Activated CD4-positive, alpha-beta memory T cell treated with anti-CD3 and anti-CD28 coated beads, Interleukin-2, amount 10 ng/mL, durations not matched to agents 7 days and 5 days (primary cell): ENCODE measurements at regions not wholly inside any gene's neighbourhood (a gene's known extent, or its start where the extent isn't known, plus 50 kb on each side); places are given as distances from the start of the nearest gene placed in this dataset.

Experiments used
- CTCF ChIA-PET: fragments of 350-600 bp; sonication (Branson Sonifier 250); formaldehyde crosslinking; loops from one replicate; lab custom pipeline; 2021; ENCODE audit warnings: antibody characterized with exemption, inconsistent platforms; lab: Charles Lee
- POLR2A ChIA-PET: fragments of 350-600 bp; sonication (Branson Sonifier 250); formaldehyde crosslinking; loops from one replicate; lab custom pipeline; 2021; ENCODE audit warnings: antibody characterized with exemption; lab: Charles Lee
- DNase-seq: peaks from one replicate; pipeline ENCODE4 v3.0.0-alpha.2; 2020
- H3K27ac Mint-ChIP-seq: one replicate; pipeline ENCODE4 v1.8.0; 2021; ENCODE audit warnings: mild to moderate bottlenecking, mixed read lengths
- H3K27me3 Mint-ChIP-seq: one replicate; pipeline ENCODE4 v1.8.0; 2021; ENCODE audit warnings: mixed read lengths
- H3K36me3 Mint-ChIP-seq: one replicate; pipeline ENCODE4 v1.8.0; 2021; ENCODE audit warnings: low read depth, mixed read lengths
- H3K4me1 Mint-ChIP-seq: one replicate; pipeline ENCODE4 v1.8.0; 2021; ENCODE audit warnings: mixed read lengths
- H3K4me3 Mint-ChIP-seq: one replicate; pipeline ENCODE4 v1.8.0; 2021; ENCODE audit warnings: mild to moderate bottlenecking, mixed read lengths
- H3K9me3 Mint-ChIP-seq: one replicate; pipeline ENCODE4 v1.8.0; 2021; ENCODE audit warnings: mixed read lengths

DNA sequence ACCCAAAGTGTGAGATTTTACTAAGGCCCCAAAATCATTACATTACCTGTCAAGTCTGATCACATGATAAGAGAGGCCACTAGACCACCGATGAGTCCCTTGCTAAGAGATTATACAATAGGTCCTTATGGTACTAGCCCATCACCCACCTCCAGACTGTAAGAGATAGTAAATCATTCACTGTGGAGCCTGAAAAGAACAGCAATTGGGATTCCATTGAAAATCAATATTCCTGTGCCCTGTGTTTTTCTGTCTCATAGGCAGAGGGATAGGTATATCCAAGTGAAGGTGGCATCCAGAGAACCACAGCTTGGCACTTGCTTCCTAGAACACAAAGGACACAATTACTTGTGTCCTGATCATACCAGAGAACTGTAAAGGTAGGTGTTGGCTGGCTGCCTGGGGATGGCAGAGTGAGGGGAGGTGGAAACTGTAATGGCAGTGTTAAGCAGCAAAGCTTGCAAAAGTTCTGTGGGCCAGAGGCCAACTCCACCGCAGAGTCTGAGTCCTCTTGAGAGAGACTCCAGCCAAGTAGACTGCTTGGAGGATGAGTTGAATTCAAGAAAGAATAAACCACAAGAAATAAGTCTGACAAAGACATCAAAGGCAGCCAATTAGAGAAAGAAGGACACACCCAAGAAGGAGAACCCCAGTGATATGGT, 102.0 kb upstream of the PIEZO2 start:
- Mint-ChIP-seq H3K27ac (no peak overlapping the region), H3K36me3 (no peaks in the 10 kb centered on the region), H3K4me1 (no peaks in the 10 kb centered on the region), H3K9me3 (peaks cover 2% of the 10 kb centered on the region), H3K27me3 (no peaks in the 10 kb centered on the region), H3K4me3 (no peak overlapping the region)
- CTCF ChIA-PET = no interaction called here
- DNase-seq = no peak
- POLR2A ChIA-PET = no interaction called here

DNA sequence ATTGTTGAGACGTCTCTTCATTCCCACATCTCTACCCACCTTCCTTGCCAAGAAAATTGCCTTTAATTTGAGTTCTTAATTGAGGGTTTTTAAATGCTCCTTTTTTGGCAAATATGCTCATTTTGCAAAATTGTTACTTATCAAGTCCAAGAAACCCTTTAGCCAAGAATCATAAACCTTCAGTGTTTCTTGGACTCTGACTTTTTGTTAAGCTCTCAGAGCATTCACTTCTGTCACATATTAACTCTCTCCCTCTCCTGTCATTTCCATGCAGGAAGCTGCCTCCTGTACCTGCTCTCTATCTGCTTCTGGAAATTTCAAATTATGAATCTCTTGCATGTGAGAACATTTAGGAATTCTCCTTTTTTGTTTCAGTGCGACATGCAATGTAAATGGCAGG, 100.0 kb upstream of the PIEZO2 start:
- Mint-ChIP-seq H3K27me3 (no peaks in the 10 kb centered on the region), H3K4me3 (no peak overlapping the region), H3K4me1 (no peaks in the 10 kb centered on the region), H3K36me3 (no peaks in the 10 kb centered on the region), H3K9me3 (peaks cover 2% of the 10 kb centered on the region), H3K27ac (no peak overlapping the region)
- ChIA-PET CTCF (no interaction called here), POLR2A (no interaction called here)
- no peak for DNase-seq

DNA sequence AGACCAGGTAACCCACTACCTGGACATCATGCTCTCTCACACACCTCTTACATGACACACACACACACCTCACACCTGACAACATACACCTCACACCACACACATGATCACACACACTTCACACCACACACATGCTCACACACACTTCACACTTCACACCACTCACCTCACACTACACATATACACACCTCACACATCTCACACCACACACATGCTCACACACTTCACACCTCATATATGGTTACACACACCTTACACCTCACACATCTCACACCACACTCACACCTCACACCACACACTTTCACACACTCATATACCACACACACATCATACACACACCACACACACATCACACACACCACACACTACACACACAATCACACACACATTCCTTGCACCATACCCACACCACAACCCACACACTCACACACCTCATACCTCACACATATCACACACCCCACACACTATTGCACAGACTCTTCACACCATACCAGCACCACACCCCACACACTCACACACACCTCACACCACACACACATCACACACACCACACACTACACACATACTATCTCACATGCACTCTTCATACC, 98.1 kb upstream of the PIEZO2 start:
- POLR2A ChIA-PET = no interaction called here

DNA sequence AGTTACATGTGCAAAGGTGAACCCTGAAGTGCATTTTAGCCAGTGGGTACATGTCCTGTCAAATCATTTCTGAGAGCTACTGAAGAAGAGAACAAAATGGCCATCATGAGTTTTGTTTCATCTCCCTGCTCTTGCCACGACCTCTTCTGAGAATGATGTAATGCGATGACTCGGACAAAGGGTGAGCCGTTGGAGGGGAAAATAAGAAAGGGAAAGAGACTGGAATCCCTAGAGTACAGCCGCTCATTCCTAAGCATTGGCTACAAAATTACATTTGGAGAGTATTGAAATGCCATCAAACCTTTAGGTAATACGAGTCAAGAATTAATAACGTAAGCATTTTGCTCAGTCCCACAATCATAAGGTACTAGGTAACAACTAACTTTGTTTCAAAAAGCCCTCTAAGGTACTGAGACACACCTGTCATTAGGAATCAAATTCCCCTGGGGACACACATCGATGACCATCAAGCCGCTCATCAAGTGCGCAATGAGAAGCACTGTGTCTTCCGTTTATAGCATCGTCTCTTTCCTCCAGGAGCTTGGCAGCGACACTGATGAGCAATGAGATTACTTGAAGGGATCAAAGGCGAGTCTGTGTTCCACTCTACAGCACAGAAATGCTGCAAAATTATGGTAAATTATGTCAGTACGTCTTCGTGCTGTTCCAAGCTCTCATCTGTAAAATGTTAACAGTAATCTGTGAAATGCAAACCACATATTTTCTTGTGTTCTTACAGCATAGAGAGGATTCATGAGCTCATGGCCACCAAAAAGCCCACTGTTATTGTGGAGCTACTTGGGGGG, 97.3 kb upstream of the PIEZO2 start:
- Mint-ChIP-seq H3K4me1 (no peaks in the 10 kb centered on the region), H3K27me3 (no peaks in the 10 kb centered on the region), H3K36me3 (no peaks in the 10 kb centered on the region), H3K4me3 (no peak overlapping the region), H3K9me3 (peaks cover 2% of the 10 kb centered on the region), H3K27ac (no peak overlapping the region)
- ChIA-PET POLR2A (no interaction called here), CTCF (no interaction called here)
- DNase-seq = no peak

More for the DNA sequence above, 98.1 kb upstream of the PIEZO2 start:
- no peak for DNase-seq
- no peaks in the 10 kb centered on the region for H3K4me1 Mint-ChIP-seq
- H3K9me3 Mint-ChIP-seq = peaks cover 2% of the 10 kb centered on the region
- no peaks in the 10 kb centered on the region for H3K36me3 Mint-ChIP-seq
- CTCF ChIA-PET = no interaction called here
- no peak overlapping the region for H3K27ac Mint-ChIP-seq
- no peaks in the 10 kb centered on the region for H3K27me3 Mint-ChIP-seq
- H3K4me3 Mint-ChIP-seq = no peak overlapping the region

DNA sequence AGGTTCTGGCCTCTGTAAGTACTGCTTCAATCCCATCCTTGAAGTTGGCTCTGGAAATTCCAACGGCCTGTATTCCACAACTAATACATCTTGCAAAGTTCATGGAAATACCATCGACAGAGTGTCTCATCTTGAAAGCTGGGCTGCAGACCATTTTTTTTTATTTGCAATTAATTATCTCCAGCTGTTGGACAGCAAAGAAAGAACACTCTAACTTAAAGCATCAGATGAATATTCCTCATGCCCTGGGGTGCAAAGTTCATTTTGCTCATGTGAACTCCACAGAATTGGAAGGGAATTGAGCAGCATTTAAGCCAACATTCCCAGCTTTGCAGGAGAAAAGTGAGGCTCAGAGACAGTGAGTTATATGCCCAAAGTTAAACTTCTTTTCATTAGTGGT, 96.5 kb upstream of the PIEZO2 start:
- peaks cover 2% of the 10 kb centered on the region for H3K9me3 Mint-ChIP-seq

DNA sequence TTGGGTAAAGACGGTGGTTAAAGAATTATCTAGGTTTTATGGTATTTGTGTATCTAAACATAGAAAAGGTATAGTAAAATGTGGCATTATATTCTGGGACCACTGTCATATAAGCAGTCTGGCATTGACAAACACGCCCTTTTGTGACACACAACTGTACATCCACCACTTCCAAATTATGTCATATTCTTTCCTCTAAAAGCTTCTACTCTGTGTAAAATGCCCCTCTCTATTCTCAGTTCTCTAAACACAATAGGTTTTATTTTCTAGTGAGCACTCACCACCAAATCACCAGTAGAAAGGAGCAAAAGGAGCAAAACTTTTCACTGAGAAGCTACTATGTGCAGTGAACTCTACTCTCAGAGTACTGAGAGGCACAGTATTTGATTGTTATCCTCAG, 88.1 kb upstream of the PIEZO2 start:
- no peak for DNase-seq
- ChIA-PET CTCF (no interaction called here), POLR2A (no interaction called here)
- Mint-ChIP-seq H3K27me3 (no peaks in the 10 kb centered on the region), H3K4me1 (no peaks in the 10 kb centered on the region), H3K27ac (no peak overlapping the region), H3K4me3 (no peak overlapping the region), H3K36me3 (no peaks in the 10 kb centered on the region), H3K9me3 (no peaks in the 10 kb centered on the region)

More for the DNA sequence above, 96.5 kb upstream of the PIEZO2 start:
- POLR2A ChIA-PET = no interaction called here
- CTCF ChIA-PET = no interaction called here
- H3K27ac Mint-ChIP-seq = no peak overlapping the region
- no peak for DNase-seq
- no peaks in the 10 kb centered on the region for H3K4me1 Mint-ChIP-seq
- no peaks in the 10 kb centered on the region for H3K36me3 Mint-ChIP-seq
- H3K27me3 Mint-ChIP-seq = no peaks in the 10 kb centered on the region
- no peak overlapping the region for H3K4me3 Mint-ChIP-seq

DNA sequence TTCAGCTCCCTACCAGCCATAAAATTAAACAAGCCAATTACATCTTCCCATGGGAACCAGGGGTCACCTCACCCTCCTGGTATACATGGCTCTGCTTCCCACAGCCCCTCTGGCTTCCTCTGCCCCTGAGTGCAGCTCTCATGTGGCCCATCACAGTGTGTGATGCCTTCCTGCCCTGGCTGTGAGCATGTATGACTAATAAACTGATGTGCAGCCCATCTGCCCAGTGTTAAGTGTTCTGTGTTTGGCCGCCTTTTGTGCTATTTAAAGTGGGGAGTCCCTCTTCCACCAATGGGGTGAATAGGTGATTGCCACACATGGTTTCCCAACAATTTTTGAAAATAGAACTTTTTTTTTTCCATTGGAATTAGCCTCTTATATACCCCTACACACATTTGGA, 87.7 kb upstream of the PIEZO2 start:
- Mint-ChIP-seq H3K27ac (no peak overlapping the region), H3K4me3 (no peak overlapping the region), H3K4me1 (no peaks in the 10 kb centered on the region), H3K9me3 (no peaks in the 10 kb centered on the region), H3K36me3 (no peaks in the 10 kb centered on the region), H3K27me3 (no peaks in the 10 kb centered on the region)
- no peak for DNase-seq
- ChIA-PET CTCF (no interaction called here), POLR2A (no interaction called here)

DNA sequence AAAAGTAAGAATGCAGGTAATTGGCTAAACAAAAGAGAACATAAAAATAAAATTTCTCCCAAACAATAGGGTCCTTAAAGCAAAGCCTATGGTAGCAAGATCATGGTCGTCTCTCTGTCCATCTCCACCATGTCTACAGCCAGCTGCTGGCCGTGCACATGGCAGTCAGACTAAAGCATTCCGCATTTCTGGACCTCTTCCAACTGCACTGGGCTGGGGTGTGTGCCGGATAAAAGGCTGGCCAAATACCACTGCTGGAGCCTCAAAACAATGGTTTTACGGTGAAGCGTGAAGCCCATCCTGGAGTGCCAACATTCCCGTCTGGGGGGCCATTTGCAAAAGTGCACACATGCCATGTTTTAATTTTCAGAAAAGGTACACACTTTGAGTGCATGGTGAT, 74.8 kb upstream of the PIEZO2 start:
- ChIA-PET CTCF (no interaction called here), POLR2A (no interaction called here)
- no peak for DNase-seq
- Mint-ChIP-seq H3K27me3 (no peaks in the 10 kb centered on the region), H3K4me3 (no peak overlapping the region), H3K4me1 (no peaks in the 10 kb centered on the region), H3K9me3 (peaks cover 3% of the 10 kb centered on the region), H3K36me3 (no peaks in the 10 kb centered on the region), H3K27ac (no peak overlapping the region)

DNA sequence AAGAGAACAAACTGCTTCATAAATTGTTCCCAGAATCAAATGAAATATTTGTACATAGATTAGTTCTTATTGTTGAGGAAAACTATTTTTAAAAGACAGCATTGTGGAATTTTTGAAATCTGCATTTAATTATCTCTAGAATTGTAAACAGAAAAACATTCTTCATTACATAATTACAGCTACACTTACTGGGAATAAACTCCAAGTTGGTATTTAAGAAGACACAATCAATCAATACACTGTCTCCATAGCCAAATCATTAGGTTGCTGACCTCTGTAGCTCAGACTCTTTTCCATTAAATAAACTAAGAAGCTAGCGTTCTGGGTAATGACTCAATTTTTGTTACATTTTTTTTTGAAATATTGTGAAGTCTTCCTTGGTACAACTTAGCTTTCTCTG, 70.2 kb upstream of the PIEZO2 start:
- Mint-ChIP-seq H3K4me3 (no peak overlapping the region), H3K36me3 (no peaks in the 10 kb centered on the region), H3K9me3 (no peaks in the 10 kb centered on the region), H3K4me1 (no peaks in the 10 kb centered on the region), H3K27ac (no peak overlapping the region), H3K27me3 (peaks cover 2% of the 10 kb centered on the region)
- CTCF ChIA-PET = no interaction called here
- DNase-seq = no peak
- POLR2A ChIA-PET = no interaction called here

DNA sequence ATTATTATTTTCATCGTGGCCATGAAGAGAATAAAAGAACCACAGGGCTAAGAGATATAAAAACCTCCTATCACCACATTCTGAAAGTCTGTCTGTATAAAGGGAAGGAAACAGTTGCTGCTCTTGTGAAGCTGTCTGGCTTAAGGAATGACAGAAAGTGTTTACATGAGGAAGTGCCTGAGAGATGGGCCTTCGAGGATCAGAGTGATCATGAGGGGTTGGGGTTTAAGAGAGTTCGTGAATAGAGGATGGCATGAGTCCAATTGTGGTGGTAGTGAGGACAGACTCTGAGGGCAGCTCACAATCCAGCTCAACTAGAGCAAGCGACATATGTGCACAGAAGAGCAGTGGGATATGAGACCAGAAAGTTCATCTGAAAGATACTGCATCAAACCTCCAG, 65.8 kb upstream of the PIEZO2 start:
- Mint-ChIP-seq H3K36me3 (no peaks in the 10 kb centered on the region), H3K4me3 (no peak overlapping the region), H3K27me3 (peaks cover 2% of the 10 kb centered on the region), H3K27ac (no peak overlapping the region), H3K4me1 (no peaks in the 10 kb centered on the region), H3K9me3 (no peaks in the 10 kb centered on the region)
- DNase-seq = no peak
- ChIA-PET POLR2A (no interaction called here), CTCF (no interaction called here)

DNA sequence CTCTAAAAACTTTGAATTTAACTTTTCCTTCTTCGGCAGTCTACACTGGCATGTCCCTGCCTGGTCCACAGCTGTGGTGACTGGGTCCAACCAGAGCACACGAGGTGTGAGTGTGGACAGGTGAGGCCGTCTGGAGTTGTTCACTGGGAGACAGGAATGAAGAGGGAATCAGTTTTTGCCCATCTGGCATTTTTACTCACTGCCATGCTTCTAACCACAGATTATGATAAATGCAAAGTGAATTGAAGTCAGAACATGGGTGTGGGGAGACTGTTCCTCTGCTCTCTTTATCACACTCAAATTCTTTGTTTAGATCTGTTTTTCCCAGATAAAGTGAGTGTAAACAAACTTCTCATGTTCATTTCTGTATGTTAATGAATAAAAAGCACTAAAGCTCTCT, 54.7 kb upstream of the PIEZO2 start:
- H3K9me3 Mint-ChIP-seq = no peaks in the 10 kb centered on the region
- no peak overlapping the region for H3K27ac Mint-ChIP-seq
- no peak for DNase-seq
- H3K27me3 Mint-ChIP-seq = no peaks in the 10 kb centered on the region
- ChIA-PET CTCF (no interaction called here), POLR2A (no interaction called here)
- no peaks in the 10 kb centered on the region for H3K36me3 Mint-ChIP-seq
- no peaks in the 10 kb centered on the region for H3K4me1 Mint-ChIP-seq
- no peak overlapping the region for H3K4me3 Mint-ChIP-seq

DNA sequence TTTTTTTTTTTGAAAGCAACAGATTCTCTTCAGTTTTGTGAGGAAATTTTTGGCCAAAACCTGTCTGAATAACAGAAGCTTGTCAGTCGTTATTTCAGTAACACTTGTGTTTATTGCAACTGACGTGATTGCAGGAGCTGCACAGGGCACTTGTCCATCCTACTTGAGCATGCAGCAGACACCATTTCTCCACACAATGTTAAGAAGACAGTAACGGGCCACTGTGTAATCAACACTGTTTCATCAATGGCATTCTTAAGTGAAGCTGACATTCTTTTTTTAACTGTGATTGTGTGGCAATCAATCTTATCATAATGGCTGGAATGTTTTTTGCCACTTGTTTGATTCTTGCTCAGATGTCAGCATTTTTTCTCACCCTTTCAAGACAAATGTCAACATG, 50.1 kb upstream of the PIEZO2 start:
- no peak overlapping the region for H3K4me3 Mint-ChIP-seq
- H3K27ac Mint-ChIP-seq = no peak overlapping the region
- ChIA-PET POLR2A (no interaction called here), CTCF (interaction anchor here (0.7 kb wide), 1 partner anchor 384 kb away, joined by 3 read pairs; no protein-coding TSS in a partner anchor)
- H3K9me3 Mint-ChIP-seq = no peaks in the 10 kb centered on the region
- H3K4me1 Mint-ChIP-seq = no peaks in the 10 kb centered on the region
- H3K27me3 Mint-ChIP-seq = no peaks in the 10 kb centered on the region
- no peak for DNase-seq
- no peaks in the 10 kb centered on the region for H3K36me3 Mint-ChIP-seq
